Hepatocyte (in vitro differentiated cells): ENCODE measurements at regions not wholly inside any gene's neighbourhood (a gene's known extent, or its start where the extent isn't known, plus 50 kb on each side); places are given as distances from the start of the nearest gene placed in this dataset.

Source experiments
- EZH2 ChIP-seq: fragments of 200-600 bp; sonication (generic); IDR thresholded peaks from 2 replicates; pipeline ENCODE4 v1.6.1; 2016; ENCODE audit warnings: antibody characterized with exemption, mild to moderate bottlenecking, borderline replicate concordance
- EZH2phosphoT487 ChIP-seq: fragments of 200-600 bp; sonication (generic); IDR thresholded peaks from one replicate; pipeline ENCODE4 v1.6.1; 2018; ENCODE audit warnings: antibody characterized with exemption, mild to moderate bottlenecking, low read depth, moderate library complexity; ENCODE audit not compliant: unreplicated experiment, severe bottlenecking
- TF ChIP-seq, protein P1 (sequence below): fragments of 200-600 bp; sonication (generic); IDR thresholded peaks from 2 replicates; pipeline ENCODE4 v1.5.1; 2016; ENCODE audit warnings: antibody characterized with exemption, mild to moderate bottlenecking; ENCODE audit not compliant: poor library complexity

DNA sequence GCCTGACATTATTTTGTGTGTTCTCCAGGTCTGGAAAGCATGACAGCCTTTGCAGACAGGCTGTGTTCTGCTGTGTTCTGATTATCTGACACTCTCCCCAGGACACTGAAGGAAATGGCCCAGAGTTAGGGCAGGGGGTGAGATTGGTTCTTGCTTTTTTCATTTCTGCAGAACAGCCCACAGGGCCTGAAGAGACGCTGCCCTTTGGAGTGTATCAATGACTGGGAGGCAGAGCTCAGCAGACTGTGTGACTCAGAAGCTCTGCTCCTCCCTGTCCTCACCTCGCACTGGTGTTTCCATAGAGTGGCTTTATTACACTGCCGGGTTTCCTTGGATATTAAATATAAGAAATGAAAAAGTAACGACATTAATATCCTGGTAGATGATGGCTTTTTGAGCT, 523.6 kb downstream of the NTRK3 start:
- TF ChIP-seq EZH2phosphoT487 = no peak
- TF ChIP-seq, protein P1, sequence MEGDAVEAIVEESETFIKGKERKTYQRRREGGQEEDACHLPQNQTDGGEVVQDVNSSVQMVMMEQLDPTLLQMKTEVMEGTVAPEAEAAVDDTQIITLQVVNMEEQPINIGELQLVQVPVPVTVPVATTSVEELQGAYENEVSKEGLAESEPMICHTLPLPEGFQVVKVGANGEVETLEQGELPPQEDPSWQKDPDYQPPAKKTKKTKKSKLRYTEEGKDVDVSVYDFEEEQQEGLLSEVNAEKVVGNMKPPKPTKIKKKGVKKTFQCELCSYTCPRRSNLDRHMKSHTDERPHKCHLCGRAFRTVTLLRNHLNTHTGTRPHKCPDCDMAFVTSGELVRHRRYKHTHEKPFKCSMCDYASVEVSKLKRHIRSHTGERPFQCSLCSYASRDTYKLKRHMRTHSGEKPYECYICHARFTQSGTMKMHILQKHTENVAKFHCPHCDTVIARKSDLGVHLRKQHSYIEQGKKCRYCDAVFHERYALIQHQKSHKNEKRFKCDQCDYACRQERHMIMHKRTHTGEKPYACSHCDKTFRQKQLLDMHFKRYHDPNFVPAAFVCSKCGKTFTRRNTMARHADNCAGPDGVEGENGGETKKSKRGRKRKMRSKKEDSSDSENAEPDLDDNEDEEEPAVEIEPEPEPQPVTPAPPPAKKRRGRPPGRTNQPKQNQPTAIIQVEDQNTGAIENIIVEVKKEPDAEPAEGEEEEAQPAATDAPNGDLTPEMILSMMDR = no peak
- TF ChIP-seq EZH2 = no peak
